Left lung (tissue), 4 donors: ENCODE measurements at regions not wholly inside any gene's neighbourhood (a gene's known extent, or its start where the extent isn't known, plus 50 kb on each side); places are given as distances from the start of the nearest gene placed in this dataset.

Experiments
- ATAC-seq: fragments of 200-7000 bp; cut with Tn5 transposase; one replicate; pipeline ENCODE4 v1.9.1; 2020; ENCODE audit warnings: moderate library complexity
- DNase-seq, 4 donors: peaks; one replicate each; pipeline ENCODE4 v3.0.0-alpha.2; 2013 to 2020
- H3K27ac ChIP-seq, 2 donors: fragments of 200-600 bp; sonication (generic) in 1 of 2; one replicate each; pipeline versions ENCODE4 v1.5.0 to v1.8.0; 2020 to 2021
- H3K27me3 ChIP-seq, 2 donors: fragments of 200-600 bp; sonication (generic) in 1 of 2; one replicate each; pipeline versions ENCODE4 v1.5.0 to v1.8.0; 2020 to 2021
- H3K36me3 ChIP-seq, 2 donors: fragments of 200-600 bp; sonication (generic) in 1 of 2; one replicate each; pipeline versions ENCODE4 v1.5.0 to v1.8.0; 2020 to 2021
- H3K4me1 ChIP-seq, 2 donors: fragments of 200-600 bp; one replicate each; pipeline ENCODE4 v1.8.0; 2021
- H3K4me3 ChIP-seq, 2 donors: fragments of 200-600 bp; sonication (generic) in 1 of 2; one replicate each; pipeline versions ENCODE4 v1.5.0 to v1.8.0; 2020 to 2021; ENCODE audit warnings: mild to moderate bottlenecking in 1 of 2
- H3K9me3 ChIP-seq, 2 donors: fragments of 200-600 bp; sonication (generic) in 1 of 2; one replicate each; pipeline versions ENCODE4 v1.5.0 to v1.8.0; 2020 to 2021
- intact Hi-C, 2 donors: fragments of 100-400 bp; cut with DNase I; formaldehyde crosslinking; loops; one replicate each; pipeline versions ENCODE4 v1.11.2 to v1.14.2; 2022
- TF ChIP-seq, protein P1 (sequence below), 2 donors: fragments of 200-600 bp; sonication (generic) in 1 of 2; IDR thresholded peaks; one replicate each; pipeline versions ENCODE4 v1.5.0 to v1.8.0; 2021; ENCODE audit warnings: antibody characterized with exemption in 2 of 2
- donor health status: DM: no; HTN: yes; CAD: no.
- donor health status: DM: no; HTN: no; CAD: no.

DNA sequence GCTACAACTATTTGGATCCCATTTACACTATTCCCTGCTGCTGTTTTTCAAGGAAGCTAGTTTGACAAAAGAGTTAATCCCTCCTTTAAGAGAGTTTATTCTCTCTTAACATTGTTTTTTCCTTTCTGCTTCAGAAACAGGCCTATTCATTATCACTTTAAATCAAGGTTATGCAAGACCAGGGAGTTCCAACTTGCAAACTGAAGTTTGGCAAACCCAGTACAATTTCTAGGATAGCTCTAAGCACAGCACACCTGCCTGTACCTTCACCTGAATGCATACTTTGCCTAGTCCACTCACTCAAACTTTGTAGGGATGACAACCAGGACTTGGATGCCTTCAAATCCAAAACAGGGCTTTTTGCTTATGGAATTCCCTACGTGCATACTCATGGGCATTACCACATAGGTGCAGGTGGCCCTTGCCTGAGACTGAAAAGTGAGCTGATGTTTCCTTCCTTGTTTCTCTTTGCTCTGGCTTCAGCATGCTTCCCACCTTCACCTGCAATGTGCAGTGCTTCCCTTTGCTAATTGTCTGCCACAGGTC lies 193.8 kb upstream of the MMADHC start:
- H3K9me3 ChIP-seq, result no peaks in the 10 kb centered on the region
- H3K27me3 ChIP-seq, result no peaks in the 10 kb centered on the region
- H3K4me1 ChIP-seq, result no peaks in the 10 kb centered on the region
- DNase-seq, result no peak
- H3K4me3 ChIP-seq, result no peak overlapping the region
- TF ChIP-seq, protein P1, sequence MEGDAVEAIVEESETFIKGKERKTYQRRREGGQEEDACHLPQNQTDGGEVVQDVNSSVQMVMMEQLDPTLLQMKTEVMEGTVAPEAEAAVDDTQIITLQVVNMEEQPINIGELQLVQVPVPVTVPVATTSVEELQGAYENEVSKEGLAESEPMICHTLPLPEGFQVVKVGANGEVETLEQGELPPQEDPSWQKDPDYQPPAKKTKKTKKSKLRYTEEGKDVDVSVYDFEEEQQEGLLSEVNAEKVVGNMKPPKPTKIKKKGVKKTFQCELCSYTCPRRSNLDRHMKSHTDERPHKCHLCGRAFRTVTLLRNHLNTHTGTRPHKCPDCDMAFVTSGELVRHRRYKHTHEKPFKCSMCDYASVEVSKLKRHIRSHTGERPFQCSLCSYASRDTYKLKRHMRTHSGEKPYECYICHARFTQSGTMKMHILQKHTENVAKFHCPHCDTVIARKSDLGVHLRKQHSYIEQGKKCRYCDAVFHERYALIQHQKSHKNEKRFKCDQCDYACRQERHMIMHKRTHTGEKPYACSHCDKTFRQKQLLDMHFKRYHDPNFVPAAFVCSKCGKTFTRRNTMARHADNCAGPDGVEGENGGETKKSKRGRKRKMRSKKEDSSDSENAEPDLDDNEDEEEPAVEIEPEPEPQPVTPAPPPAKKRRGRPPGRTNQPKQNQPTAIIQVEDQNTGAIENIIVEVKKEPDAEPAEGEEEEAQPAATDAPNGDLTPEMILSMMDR (IDR thresholded peaks at IDR 0.05), result no peak
- H3K27ac ChIP-seq, result no peak overlapping the region
- intact Hi-C loops, result no loop called here
- ATAC-seq, result no peak
- H3K36me3 ChIP-seq, result no peaks in the 10 kb centered on the region

DNA sequence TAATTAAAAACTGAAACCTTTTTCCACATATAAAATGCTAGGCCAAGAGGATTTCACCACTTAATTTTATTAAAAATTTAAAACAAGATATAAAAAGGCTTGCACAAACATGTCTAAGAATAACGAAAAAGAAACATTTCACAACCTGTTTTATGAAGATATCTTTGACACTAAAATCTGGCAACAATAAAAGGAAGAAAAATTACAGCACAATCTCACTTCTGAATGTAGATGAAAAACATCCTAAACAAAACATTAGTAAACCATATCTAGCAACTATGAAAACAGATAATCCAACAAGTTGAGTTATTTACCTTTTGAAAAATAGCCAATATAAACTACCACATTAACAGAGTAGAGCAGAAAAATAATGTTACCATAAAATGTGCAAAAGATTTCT lies 185.4 kb upstream of the MMADHC start:
- Histone ChIP-seq H3K27me3 (no peaks in the 10 kb centered on the region), H3K9me3 (no peaks in the 10 kb centered on the region), H3K4me3 (no peak overlapping the region), H3K27ac (no peak overlapping the region), H3K4me1 (no peaks in the 10 kb centered on the region), H3K36me3 (no peaks in the 10 kb centered on the region)
- no peak for DNase-seq
- TF ChIP-seq, protein P1 (IDR thresholded peaks at IDR 0.05), result no peak
- no peak for ATAC-seq
- intact Hi-C loops, result no loop called here

DNA sequence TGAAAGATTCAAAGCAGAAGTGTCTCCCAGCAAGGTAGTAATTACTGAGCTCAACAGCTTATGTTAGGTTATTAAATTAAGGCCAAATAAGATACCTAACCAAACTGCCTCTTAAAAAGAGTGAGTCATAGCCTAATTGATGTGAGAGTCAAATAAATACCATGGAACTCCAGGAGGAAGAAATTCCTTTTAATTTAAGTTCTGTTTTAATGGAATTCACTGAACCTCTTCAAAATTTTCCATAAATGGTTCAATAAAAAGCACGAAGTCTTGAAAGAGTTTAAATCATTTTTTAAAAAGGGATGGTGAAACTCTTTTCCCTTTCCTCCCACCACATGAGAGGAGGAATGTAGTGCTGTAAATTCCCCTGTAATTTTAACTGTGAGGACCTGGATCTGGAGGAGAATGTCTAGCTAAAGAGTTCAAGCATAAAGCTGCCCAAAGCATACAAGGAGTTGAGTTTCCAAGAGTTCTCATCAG lies 180.8 kb upstream of the MMADHC start:
- TF ChIP-seq, protein P1 (IDR thresholded peaks at IDR 0.05), result no peak
- DNase-seq, result no peak
- ATAC-seq, result peak; percentile 71

DNA sequence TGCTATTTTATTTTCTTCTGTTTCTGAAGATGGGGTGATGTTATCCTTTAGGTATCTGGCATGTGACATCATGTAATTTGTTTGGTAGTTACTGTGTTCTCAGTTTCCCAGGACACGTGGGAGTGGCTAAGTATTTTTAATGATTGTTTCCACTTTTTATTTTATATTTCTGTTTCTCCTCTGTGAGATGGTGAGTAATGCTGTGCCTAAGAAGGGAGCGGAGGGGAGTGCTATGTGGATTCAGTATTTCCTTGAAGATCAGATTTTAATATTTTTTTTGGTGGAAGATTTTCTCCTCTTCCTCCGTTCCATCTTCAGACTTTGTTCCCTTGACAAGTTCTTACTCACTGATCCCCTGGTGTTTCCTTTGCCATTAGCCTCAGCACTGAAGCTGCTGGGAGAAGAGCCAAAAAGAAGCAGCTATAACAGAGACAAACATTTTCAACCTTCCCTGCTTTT lies 180.0 kb upstream of the MMADHC start:
- no peak overlapping the region for H3K27ac ChIP-seq
- intact Hi-C loops, result no loop called here
- no peak overlapping the region for H3K4me3 ChIP-seq
- H3K27me3 ChIP-seq, result no peaks in the 10 kb centered on the region
- no peaks in the 10 kb centered on the region for H3K4me1 ChIP-seq
- peak; percentile 34 for ATAC-seq
- TF ChIP-seq, protein P1 (IDR thresholded peaks at IDR 0.05), result no peak
- no peak for DNase-seq
- no peaks in the 10 kb centered on the region for H3K36me3 ChIP-seq
- no peaks in the 10 kb centered on the region for H3K9me3 ChIP-seq

More for the DNA sequence above, 180.8 kb upstream of the MMADHC start:
- Histone ChIP-seq H3K27ac (no peak overlapping the region), H3K9me3 (no peaks in the 10 kb centered on the region), H3K27me3 (no peaks in the 10 kb centered on the region), H3K36me3 (no peaks in the 10 kb centered on the region), H3K4me1 (no peaks in the 10 kb centered on the region), H3K4me3 (no peak overlapping the region)
- intact Hi-C loops, result no loop called here

DNA sequence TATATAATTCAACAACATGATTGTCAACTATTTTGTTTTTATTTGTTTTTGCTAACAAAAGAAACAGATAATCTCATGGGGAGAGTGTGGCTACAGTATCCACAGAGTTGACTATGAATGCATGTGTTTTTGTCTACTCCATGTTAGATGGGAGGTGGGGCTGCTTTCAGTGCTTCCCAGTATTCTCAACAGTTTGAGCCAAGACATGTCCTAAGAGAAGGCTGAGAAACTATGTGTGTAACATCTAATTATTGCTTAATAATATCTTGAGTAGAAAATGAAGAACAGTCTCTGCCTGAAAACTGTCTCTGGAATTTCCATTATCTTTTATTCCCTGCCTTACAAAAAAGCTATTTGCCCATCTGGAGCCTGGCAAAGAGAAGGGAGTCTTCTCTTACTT lies 178.8 kb upstream of the MMADHC start:
- intact Hi-C loops, result no loop called here
- no peak for DNase-seq
- ATAC-seq, result no peak
- Histone ChIP-seq H3K9me3 (peaks cover 0 to 1% of the 10 kb centered on the region in 2 donors), H3K27ac (no peak overlapping the region), H3K36me3 (no peaks in the 10 kb centered on the region), H3K27me3 (no peaks in the 10 kb centered on the region), H3K4me1 (no peaks in the 10 kb centered on the region), H3K4me3 (no peak overlapping the region)
- TF ChIP-seq, protein P1 (IDR thresholded peaks at IDR 0.05), result no peak
